SK-N-SH (cell line): ENCODE measurements at regions not wholly inside any gene's neighbourhood (a gene's known extent, or its start where the extent isn't known, plus 50 kb on each side); places are given as distances from the start of the nearest gene placed in this dataset.

Experiments used
- CTCF ChIA-PET: fragments of 300-600, 350-600 bp; formaldehyde crosslinking; extraction: SDS; loops from one replicate; lab custom pipeline; 2021; lab: Yijun Ruan, JAX
- POLR2A ChIA-PET: fragments of 350-600 bp; sonication (Branson Sonifier 250); formaldehyde crosslinking; extraction: SDS; loops from one replicate; lab custom pipeline; 2020; ENCODE audit warnings: antibody characterized with exemption, inconsistent platforms; lab: Yijun Ruan, JAX
- DNase-seq: peaks from one replicate; pipeline ENCODE4 v3.0.0; 2012
- H2AFZ ChIP-seq: fragments of 200-600 bp; sonication (generic); 2 replicates; pipeline ENCODE4 v1.8.1; 2016; ENCODE audit warnings: antibody characterized with exemption, mild to moderate bottlenecking, low read depth
- H3F3A ChIP-seq: fragments of 200-600 bp; sonication (generic); replicated peaks from 2 replicates; pipeline ENCODE3; 2016; ENCODE audit warnings: antibody characterized with exemption, mild to moderate bottlenecking; ENCODE audit not compliant: insufficient read depth
- H3K27ac ChIP-seq, 2 experiments: fragments of 200-500 bp in 1 of 2; fragments of 200-600 bp in 1 of 2; sonication (Bioruptor generic) in 1 of 2; sonication (generic), shearing (Covaris generic) in 1 of 2; 2 replicates each; pipeline versions ENCODE4 v1.5.1 to v1.6.1; 2014 to 2016; ENCODE audit warnings: low read depth in 2 of 2, inconsistent platforms in 1 of 2, low read length in 1 of 2, mild to moderate bottlenecking in 1 of 2, mixed read lengths in 1 of 2
- H3K27me3 ChIP-seq: fragments of 200-600 bp; sonication (generic), shearing (Covaris generic); 2 replicates; pipeline ENCODE4 v1.6.1; 2016; ENCODE audit warnings: mixed run types; ENCODE audit not compliant: insufficient read depth
- H3K36me3 ChIP-seq, 2 experiments: fragments of 200-500 bp in 1 of 2; fragments of 200-600 bp in 1 of 2; sonication (Bioruptor generic) in 1 of 2; sonication (generic) in 1 of 2; replicated peaks in 1 of 2; 2 replicates each; pipeline versions ENCODE3 to v1.5.1; 2014 to 2016; ENCODE audit warnings: low read length in 1 of 2, mild to moderate bottlenecking in 1 of 2; ENCODE audit not compliant: insufficient read depth in 2 of 2, control insufficient read depth in 1 of 2
- H3K4me1 ChIP-seq, 2 experiments: fragments of 200-500 bp in 1 of 2; fragments of 200-600 bp in 1 of 2; sonication (Bioruptor generic) in 1 of 2; sonication (generic), shearing (Covaris generic) in 1 of 2; 2 replicates each; pipeline versions ENCODE4 v1.5.1 to v1.6.1; 2014 to 2016; ENCODE audit warnings: low read depth in 1 of 2, low read length in 1 of 2, mixed run types in 1 of 2; ENCODE audit not compliant: insufficient read depth in 2 of 2, control insufficient read depth in 1 of 2
- H3K4me2 ChIP-seq: fragments of 200-600 bp; sonication (generic), shearing (Covaris generic); 2 replicates; pipeline ENCODE4 v1.6.1; 2017; ENCODE audit warnings: mixed run types
- H3K4me3 ChIP-seq, 2 experiments: fragments of 200-500 bp in 1 of 2; fragments of 200-600 bp in 1 of 2; sonication (Bioruptor generic) in 1 of 2; sonication (generic), shearing (Covaris generic) in 1 of 2; 2 replicates each; pipeline versions ENCODE4 v1.5.1 to v1.8.1; 2014 to 2016; ENCODE audit warnings: low read depth in 2 of 2, inconsistent platforms in 1 of 2, low read length in 1 of 2, mild to moderate bottlenecking in 1 of 2, mixed read lengths in 1 of 2, moderate library complexity in 1 of 2
- H3K79me2 ChIP-seq: fragments of 200-600 bp; sonication (generic); 2 replicates; pipeline ENCODE4 v1.8.1; 2017; ENCODE audit warnings: mild to moderate bottlenecking; ENCODE audit not compliant: insufficient read depth
- H3K9ac ChIP-seq: fragments of 200-600 bp; sonication (generic); 2 replicates; pipeline ENCODE4 v1.6.1; 2017; ENCODE audit warnings: mixed run types
- H3K9me2 ChIP-seq: fragments of 200-600 bp; sonication (generic); 2 replicates; pipeline ENCODE4 v1.6.1; 2017; ENCODE audit warnings: mixed run types
- H3K9me3 ChIP-seq: fragments of 200-600 bp; sonication (generic); 2 replicates; pipeline ENCODE4 v1.6.1; 2017; ENCODE audit warnings: mixed run types, mild to moderate bottlenecking, moderate library complexity
- H4K20me1 ChIP-seq: fragments of 200-600 bp; sonication (generic); 2 replicates; pipeline ENCODE4 v1.6.1; 2017; ENCODE audit warnings: mild to moderate bottlenecking, mixed run types; ENCODE audit not compliant: insufficient read depth
- CHD2 ChIP-seq: fragments of 150-350 bp; IDR thresholded peaks from 2 replicates; pipeline ENCODE4 v1.6.1; 2018; ENCODE audit warnings: low read length; ENCODE audit not compliant: partially characterized antibody
- CTCF ChIP-seq: fragments of 200-600 bp; sonication (generic); IDR thresholded peaks from 2 replicates; pipeline ENCODE4 v1.6.1; 2017; ENCODE audit warnings: antibody characterized with exemption, mild to moderate bottlenecking, moderate library complexity
- ELF1 ChIP-seq: IDR thresholded peaks from 2 replicates; pipeline ENCODE4 v1.4.0; 2012
- EZH2phosphoT487 ChIP-seq: fragments of 200-600 bp; sonication (generic); IDR thresholded peaks from 2 replicates; pipeline ENCODE4 v1.6.1; 2017; ENCODE audit warnings: low read depth, mixed run types, mild to moderate bottlenecking, antibody characterized with exemption, moderate library complexity, borderline replicate concordance
- FOSL2 ChIP-seq: IDR thresholded peaks from 2 replicates; pipeline ENCODE4 v1.4.0; 2012; ENCODE audit warnings: low read depth, mild to moderate bottlenecking, moderate library complexity, borderline replicate concordance
- FOXJ3 ChIP-seq: sonication (generic); formaldehyde crosslinking; IDR thresholded peaks from 2 replicates; pipeline ENCODE4 v1.5.1; 2020; ENCODE audit warnings: mild to moderate bottlenecking, missing genetic modification reagents
- FOXM1 ChIP-seq: IDR thresholded peaks from 2 replicates; pipeline ENCODE4 v1.4.0; 2012; ENCODE audit warnings: low read depth, mild to moderate bottlenecking
- GABPA ChIP-seq: IDR thresholded peaks from 2 replicates; pipeline ENCODE4 v1.4.0; 2012; ENCODE audit warnings: low read depth, mild to moderate bottlenecking
- GATA2 ChIP-seq: sonication (generic); formaldehyde crosslinking; IDR thresholded peaks from 2 replicates; pipeline ENCODE4 v1.5.0; 2020; ENCODE audit warnings: mild to moderate bottlenecking, missing genetic modification reagents
- JUND ChIP-seq: IDR thresholded peaks from 2 replicates; pipeline ENCODE4 v1.4.0; 2012
- MEF2A ChIP-seq: IDR thresholded peaks from 2 replicates; pipeline ENCODE4 v1.4.0; 2012; ENCODE audit warnings: low read depth, borderline replicate concordance
- MXI1 ChIP-seq: IDR thresholded peaks from 2 replicates; pipeline ENCODE4 v1.6.1; 2012; ENCODE audit warnings: mild to moderate bottlenecking, low read depth, low read length, improper control_type of control experiment
- NFIC ChIP-seq: IDR thresholded peaks from 2 replicates; pipeline ENCODE4 v1.4.0; 2012; ENCODE audit warnings: borderline replicate concordance
- NRF1 ChIP-seq: IDR thresholded peaks from 2 replicates; pipeline ENCODE4 v1.6.1; 2012; ENCODE audit warnings: low read depth, mild to moderate bottlenecking, low read length
- POLR2AphosphoS5 ChIP-seq: IDR thresholded peaks from 2 replicates; pipeline ENCODE4 v1.6.1; 2012; ENCODE audit warnings: low read depth, low read length
- RAD21 ChIP-seq: IDR thresholded peaks from 2 replicates; pipeline ENCODE4 v1.6.1; 2012; ENCODE audit warnings: mild to moderate bottlenecking, low read length
- RCOR1 ChIP-seq: fragments of 150-350 bp; IDR thresholded peaks from 2 replicates; pipeline ENCODE4 v1.6.1; 2017; ENCODE audit warnings: antibody characterized with exemption, low read length
- RFX5 ChIP-seq: IDR thresholded peaks from 2 replicates; pipeline ENCODE4 v1.6.1; 2012; ENCODE audit warnings: mild to moderate bottlenecking, improper control_type of control experiment, low read length
- TCF12 ChIP-seq: IDR thresholded peaks from 2 replicates; pipeline ENCODE4 v1.4.0; 2012
- TEAD4 ChIP-seq: IDR thresholded peaks from 2 replicates; pipeline ENCODE4 v1.4.0; 2012; ENCODE audit warnings: mild to moderate bottlenecking, borderline replicate concordance; ENCODE audit not compliant: insufficient read depth
- YY1 ChIP-seq: IDR thresholded peaks from 2 replicates; pipeline ENCODE4 v1.4.0; 2012; ENCODE audit warnings: low read depth, mild to moderate bottlenecking
- WGBS: methylation state at CpG from one replicate; pipeline ENCODE4 v1.1.6; 2017; ENCODE audit warnings: low lambda C conversion rate; 5-methylcytosine and 5-hydroxymethylcytosine counted together
- TF ChIP-seq, protein P1 (sequence below): IDR thresholded peaks from 2 replicates; pipeline ENCODE4; 2012
- TF ChIP-seq, protein P2 (sequence below): fragments of 150-350 bp; IDR thresholded peaks from 2 replicates; pipeline ENCODE4 v1.6.1; 2017; ENCODE audit warnings: antibody characterized with exemption, low read length, low read depth, borderline replicate concordance
- TF ChIP-seq, protein P3 (sequence below): fragments of 150-350 bp; IDR thresholded peaks from 2 replicates; pipeline ENCODE4 v1.6.1; 2016; ENCODE audit warnings: mild to moderate bottlenecking, low read depth, low read length

GRCh38 chr19:28516415-28516872, 696.5 kb downstream of the UQCRFS1 start:
- H3F3A ChIP-seq: no peaks in the 10 kb centered on the region
- H3K4me2 ChIP-seq: no peak overlapping the region
- no peaks in the 10 kb centered on the region for H4K20me1 ChIP-seq
- H3K4me3 ChIP-seq: no peak overlapping the region
- H3K4me1 ChIP-seq: no peaks in the 10 kb centered on the region
- CTCF ChIA-PET: no interaction called here
- WGBS: 23% methylated on average over 2 of the region's 2 CpGs
- H3K27ac ChIP-seq: no peak overlapping the region
- H3K9me2 ChIP-seq: no peaks in the 10 kb centered on the region
- H2AFZ ChIP-seq: no peak overlapping the region
- no peaks in the 10 kb centered on the region for H3K36me3 ChIP-seq
- TF ChIP-seq MXI1 (no peak), POLR2AphosphoS5 (no peak), GABPA (no peak), CTCF (no peak), NRF1 (no peak), EZH2phosphoT487 (no peak), GATA2 (no peak), TCF12 (no peak), FOXJ3 (no peak)
- TF ChIP-seq, protein P1, sequence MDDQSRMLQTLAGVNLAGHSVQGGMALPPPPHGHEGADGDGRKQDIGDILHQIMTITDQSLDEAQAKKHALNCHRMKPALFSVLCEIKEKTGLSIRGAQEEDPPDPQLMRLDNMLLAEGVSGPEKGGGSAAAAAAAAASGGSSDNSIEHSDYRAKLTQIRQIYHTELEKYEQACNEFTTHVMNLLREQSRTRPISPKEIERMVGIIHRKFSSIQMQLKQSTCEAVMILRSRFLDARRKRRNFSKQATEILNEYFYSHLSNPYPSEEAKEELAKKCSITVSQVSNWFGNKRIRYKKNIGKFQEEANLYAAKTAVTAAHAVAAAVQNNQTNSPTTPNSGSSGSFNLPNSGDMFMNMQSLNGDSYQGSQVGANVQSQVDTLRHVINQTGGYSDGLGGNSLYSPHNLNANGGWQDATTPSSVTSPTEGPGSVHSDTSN: no peak
- TF ChIP-seq, all 33 proteins: peak for 0
- H3K9ac ChIP-seq: no peak overlapping the region
- no peak for DNase-seq
- no peaks in the 10 kb centered on the region for H3K27me3 ChIP-seq
- H3K9me3 ChIP-seq: no peaks in the 10 kb centered on the region
- POLR2A ChIA-PET: no interaction called here
- H3K79me2 ChIP-seq: no peaks in the 10 kb centered on the region

DNA sequence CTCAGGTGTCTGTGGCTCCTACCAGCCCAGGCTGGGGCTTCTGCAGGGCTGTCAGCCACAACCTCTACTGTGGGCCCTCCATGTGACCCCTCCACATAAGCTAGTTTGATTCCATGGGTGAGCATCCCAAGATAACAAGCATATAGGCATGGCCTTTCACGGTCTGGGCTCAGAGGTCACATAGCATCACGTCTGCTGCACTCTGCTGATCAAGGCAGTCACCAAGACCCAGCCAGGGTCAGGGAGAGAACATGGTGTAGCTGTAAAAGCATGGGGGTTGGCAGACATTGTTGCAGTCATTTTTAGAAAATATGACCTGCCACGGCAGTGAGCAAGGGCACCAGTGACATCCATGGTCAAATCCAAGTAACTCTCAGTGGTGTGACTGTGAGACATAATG, 698.8 kb downstream of the UQCRFS1 start:
- POLR2A ChIA-PET: no interaction called here
- CTCF ChIA-PET: no interaction called here
- TF ChIP-seq, protein P2, sequence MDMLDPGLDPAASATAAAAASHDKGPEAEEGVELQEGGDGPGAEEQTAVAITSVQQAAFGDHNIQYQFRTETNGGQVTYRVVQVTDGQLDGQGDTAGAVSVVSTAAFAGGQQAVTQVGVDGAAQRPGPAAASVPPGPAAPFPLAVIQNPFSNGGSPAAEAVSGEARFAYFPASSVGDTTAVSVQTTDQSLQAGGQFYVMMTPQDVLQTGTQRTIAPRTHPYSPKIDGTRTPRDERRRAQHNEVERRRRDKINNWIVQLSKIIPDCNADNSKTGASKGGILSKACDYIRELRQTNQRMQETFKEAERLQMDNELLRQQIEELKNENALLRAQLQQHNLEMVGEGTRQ: no peak
- TF ChIP-seq, protein P3, sequence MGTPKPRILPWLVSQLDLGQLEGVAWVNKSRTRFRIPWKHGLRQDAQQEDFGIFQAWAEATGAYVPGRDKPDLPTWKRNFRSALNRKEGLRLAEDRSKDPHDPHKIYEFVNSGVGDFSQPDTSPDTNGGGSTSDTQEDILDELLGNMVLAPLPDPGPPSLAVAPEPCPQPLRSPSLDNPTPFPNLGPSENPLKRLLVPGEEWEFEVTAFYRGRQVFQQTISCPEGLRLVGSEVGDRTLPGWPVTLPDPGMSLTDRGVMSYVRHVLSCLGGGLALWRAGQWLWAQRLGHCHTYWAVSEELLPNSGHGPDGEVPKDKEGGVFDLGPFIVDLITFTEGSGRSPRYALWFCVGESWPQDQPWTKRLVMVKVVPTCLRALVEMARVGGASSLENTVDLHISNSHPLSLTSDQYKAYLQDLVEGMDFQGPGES: no peak
- TF ChIP-seq FOXM1 (no peak), CHD2 (no peak), ELF1 (no peak), FOSL2 (no peak), RCOR1 (no peak), MEF2A (no peak), POLR2AphosphoS5 (no peak), JUND (no peak), NFIC (no peak), YY1 (no peak), RFX5 (no peak), RAD21 (no peak), TEAD4 (no peak)

More for the DNA sequence above, 698.8 kb downstream of the UQCRFS1 start:
- H3K4me2 ChIP-seq: no peak overlapping the region
- H3K9me2 ChIP-seq: no peaks in the 10 kb centered on the region
- no peaks in the 10 kb centered on the region for H3K27me3 ChIP-seq
- H3F3A ChIP-seq: no peaks in the 10 kb centered on the region
- H4K20me1 ChIP-seq: no peaks in the 10 kb centered on the region
- no peak for DNase-seq
- 3% methylated on average over 3 of the region's 3 CpGs for whole genome bisulfite sequencing
- H3K9ac ChIP-seq: no peak overlapping the region
- no peaks in the 10 kb centered on the region for H3K79me2 ChIP-seq
- no peak overlapping the region for H2AFZ ChIP-seq
- H3K9me3 ChIP-seq: no peaks in the 10 kb centered on the region
- H3K27ac ChIP-seq: no peak overlapping the region
- no peak overlapping the region for H3K4me3 ChIP-seq
- H3K36me3 ChIP-seq: no peaks in the 10 kb centered on the region
- no peaks in the 10 kb centered on the region for H3K4me1 ChIP-seq
